OCI-LY7 (cell line): ENCODE measurements at regions not wholly inside any gene's neighbourhood (a gene's known extent, or its start where the extent isn't known, plus 50 kb on each side); places are given as distances from the start of the nearest gene placed in this dataset.

Experiments
- BruUV-seq: library from RNA; stranded (reverse); fragments of 400-500 nt; replicated peaks from 2 replicates; lab custom pipeline; 2021; lab: Mats Ljungman, UMichigan
- CTCF ChIA-PET: fragments of 300-600 bp; sonication (Branson Sonifier 250); formaldehyde crosslinking; loops from one replicate; lab custom pipeline; 2022; ENCODE audit warnings: antibody characterized with exemption; ENCODE audit not compliant: unreplicated experiment; lab: Charles Lee
- POLR2A ChIA-PET: fragments of 300-600 bp; sonication (Branson Sonifier 250); formaldehyde crosslinking; loops from one replicate; lab custom pipeline; 2022; ENCODE audit warnings: antibody characterized with exemption; lab: Charles Lee
- DNase-seq: peaks from one replicate; pipeline ENCODE4 v3.0.0-alpha.2; 2015; ENCODE audit warnings: low spot score
- H2AFZ ChIP-seq: fragments of 200-600 bp; sonication (generic), shearing (Covaris generic); 2 replicates; pipeline ENCODE4 v1.6.1; 2014; ENCODE audit warnings: mild to moderate bottlenecking, antibody characterized with exemption, low read length, moderate library complexity
- H3K27ac ChIP-seq: fragments of 200-600 bp; sonication (generic); 2 replicates; pipeline ENCODE4 v1.5.1; 2014; ENCODE audit warnings: mixed run types, low read depth, mild to moderate bottlenecking, moderate library complexity, low read length, inconsistent platforms; ENCODE audit not compliant: poor library complexity, severe bottlenecking
- H3K36me3 ChIP-seq: fragments of 200-600 bp; sonication (generic); 2 replicates; pipeline ENCODE4 v1.6.1; 2014; ENCODE audit warnings: mild to moderate bottlenecking, antibody characterized with exemption, low read length, moderate library complexity, mixed read lengths; ENCODE audit not compliant: insufficient read depth
- H3K4me1 ChIP-seq: fragments of 200-600 bp; sonication (generic); 2 replicates; pipeline ENCODE4 v1.5.1; 2014; ENCODE audit warnings: mild to moderate bottlenecking, low read length; ENCODE audit not compliant: insufficient read depth, poor library complexity, severe bottlenecking
- H3K4me2 ChIP-seq: fragments of 200-600 bp; sonication (generic); 2 replicates; pipeline ENCODE4 v1.6.1; 2014; ENCODE audit warnings: mild to moderate bottlenecking, low read length
- H3K4me3 ChIP-seq: fragments of 200-600 bp; sonication (generic); 2 replicates; pipeline ENCODE4 v1.5.1; 2014; ENCODE audit warnings: mild to moderate bottlenecking, low read depth, low read length; ENCODE audit not compliant: poor library complexity, severe bottlenecking
- H3K79me2 ChIP-seq: fragments of 200-600 bp; sonication (generic); 2 replicates; pipeline ENCODE4 v1.6.1; 2016; ENCODE audit warnings: low read depth, mild to moderate bottlenecking, low read length, moderate library complexity, mixed read lengths; ENCODE audit not compliant: insufficient read depth
- H3K9me2 ChIP-seq: fragments of 200-600 bp; sonication (generic); 2 replicates; pipeline ENCODE4 v1.6.1; 2016; ENCODE audit warnings: mild to moderate bottlenecking, low read length, mixed read lengths; ENCODE audit not compliant: insufficient read depth
- H3K9me3 ChIP-seq: fragments of 200-600 bp; sonication (generic); 2 replicates; pipeline ENCODE4 v1.6.1; 2014; ENCODE audit warnings: mild to moderate bottlenecking, mixed run types, low read length, mixed read lengths
- H4K20me1 ChIP-seq: fragments of 200-600 bp; sonication (generic); 2 replicates; pipeline ENCODE4 v1.6.1; 2014; ENCODE audit warnings: mild to moderate bottlenecking, antibody characterized with exemption, low read length, moderate library complexity, mixed read lengths; ENCODE audit not compliant: insufficient read depth
- CTCF ChIP-seq: fragments of 200-600 bp; sonication (generic); conservative IDR thresholded peaks from 2 replicates; pipeline ENCODE4 v1.5.1; 2014; ENCODE audit warnings: mild to moderate bottlenecking, antibody characterized with exemption, low read length, moderate library complexity, mixed read lengths
- EZH2phosphoT487 ChIP-seq: fragments of 200-600 bp; sonication (generic); IDR thresholded peaks from 2 replicates; pipeline ENCODE4 v1.6.1; 2018; ENCODE audit warnings: low read depth, borderline replicate concordance, mild to moderate bottlenecking, mixed run types, antibody characterized with exemption, low read length, moderate library complexity, mixed read lengths
- intact Hi-C: fragments of 100-400 bp; cut with micrococcal nuclease; formaldehyde crosslinking; loops from one replicate; pipeline ENCODE4 v1.10.0; 2022; ENCODE audit not compliant: unreplicated experiment

GRCh38 chr1:221869779-221870178 lies 127.9 kb upstream of the DUSP10 start:
- CTCF ChIA-PET, result no interaction called here
- no TSS peak for BruUV-seq
- no peak overlapping the region for H2AFZ ChIP-seq
- DNase-seq, result no peak
- POLR2A ChIA-PET, result no interaction called here
- no peak overlapping the region for H3K27ac ChIP-seq
- H3K36me3 ChIP-seq, result no peaks in the 10 kb centered on the region
- H3K9me2 ChIP-seq, result no peaks in the 10 kb centered on the region
- intact Hi-C loops, result no loop called here
- H3K4me3 ChIP-seq, result no peak overlapping the region
- no peaks in the 10 kb centered on the region for H3K4me1 ChIP-seq
- H3K9me3 ChIP-seq, result no peaks in the 10 kb centered on the region
- H4K20me1 ChIP-seq, result no peaks in the 10 kb centered on the region
- H3K79me2 ChIP-seq, result no peaks in the 10 kb centered on the region
- TF ChIP-seq EZH2phosphoT487, result no peak
- no peak for TF ChIP-seq CTCF
- no peak overlapping the region for H3K4me2 ChIP-seq

- no peak overlapping the region for H3K4me3 ChIP-seq
- H3K9me3 ChIP-seq, result no peaks in the 10 kb centered on the region
- TF ChIP-seq CTCF, result no peak
- no peak for TF ChIP-seq EZH2phosphoT487
- BruUV-seq, result no TSS peak
- no peaks in the 10 kb centered on the region for H3K4me1 ChIP-seq
- H3K9me2 ChIP-seq, result no peaks in the 10 kb centered on the region
- ChIA-PET CTCF (no interaction called here), POLR2A (no interaction called here)
- H3K4me2 ChIP-seq, result no peak overlapping the region
- H3K79me2 ChIP-seq, result no peaks in the 10 kb centered on the region
- H4K20me1 ChIP-seq, result no peaks in the 10 kb centered on the region
- intact Hi-C loops, result no loop called here
- DNase-seq, result no peak
- H3K36me3 ChIP-seq, result no peaks in the 10 kb centered on the region
- no peak overlapping the region for H2AFZ ChIP-seq
- H3K27ac ChIP-seq, result no peak overlapping the region
Observed at GRCh38 chr1:221868593-221869303, 126.9 kb upstream of the DUSP10 start.

- Histone ChIP-seq H3K36me3 (no peaks in the 10 kb centered on the region), H4K20me1 (no peaks in the 10 kb centered on the region), H2AFZ (no peak overlapping the region), H3K79me2 (no peaks in the 10 kb centered on the region), H3K4me3 (no peak overlapping the region), H3K9me2 (no peaks in the 10 kb centered on the region), H3K4me2 (no peak overlapping the region), H3K4me1 (no peaks in the 10 kb centered on the region), H3K9me3 (no peaks in the 10 kb centered on the region), H3K27ac (no peak overlapping the region)
- BruUV-seq, result no TSS peak
- ChIA-PET CTCF (no interaction called here), POLR2A (interaction anchor here (0.6 to 1.1 kb wide), 2 partner anchors 10 to 154 kb away, joined by 3 to 8 read pairs; no protein-coding TSS in a partner anchor)
- TF ChIP-seq EZH2phosphoT487, result no peak
- TF ChIP-seq CTCF, result no peak
- no peak for DNase-seq
- intact Hi-C loops, result no loop called here
Observed at GRCh38 chr1:221867003-221867402, 125.1 kb upstream of the DUSP10 start.
